ENCODE measurements at regions not wholly inside any gene's neighbourhood (a gene's known extent, or its start where the extent isn't known, plus 50 kb on each side); places are given as distances from the start of the nearest gene placed in this dataset.

GRCh38 chr11:122179961-122180834 lies 64.2 kb upstream of the BLID start:
- TF ChIP-seq CTCF (IDR thresholded peaks at IDR 0.05): no peak
- TF ChIP-seq POLR2A (IDR thresholded peaks at IDR 0.05): no peak

Data from body of pancreas (tissue), 4 donors.